ENCODE measurements at regions not wholly inside any gene's neighbourhood (a gene's known extent, or its start where the extent isn't known, plus 50 kb on each side); places are given as distances from the start of the nearest gene placed in this dataset.
"Not testable (repeated sequence)": the region's sequence is repeated elsewhere in the genome, so short reads cannot be mapped to it uniquely, and the experiment has no call there.

DNA sequence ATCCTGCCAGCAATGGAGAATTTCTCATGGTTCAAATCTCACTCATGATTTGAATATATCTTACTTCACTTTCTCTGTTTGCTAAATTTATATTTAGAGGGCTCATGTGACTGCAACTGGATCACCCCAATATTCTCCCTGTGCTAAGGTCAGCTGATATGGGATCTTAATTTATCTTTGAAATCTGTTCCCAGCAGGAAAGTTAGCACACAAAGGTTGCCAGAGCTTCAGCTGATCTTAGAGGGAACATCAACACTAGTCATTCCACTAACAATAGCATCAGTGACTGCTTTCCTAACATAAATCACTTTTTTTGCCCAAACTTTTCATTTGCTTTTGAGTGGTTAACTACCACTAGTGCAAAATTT lies 1270.0 kb downstream of the ARAP2 start:
- Mint-ChIP-seq H3K27me3 (ENCODE audit: low read depth) (no peaks in the 10 kb centered on the region), H3K4me3 (no peak overlapping the region), H3K27ac (no peak overlapping the region), H3K36me3 (ENCODE audit: insufficient read depth in 1 of 3, low read depth in 3 of 3) (no peaks in the 10 kb centered on the region; a peak in 1 of 7 replicates), H3K4me1 (no peaks in the 10 kb centered on the region), H3K9me3 (no peaks in the 10 kb centered on the region)
- Histone ChIP-seq H3K79me2 (ENCODE audit: insufficient read depth, low read length) (no peaks in the 10 kb centered on the region), H2BK5ac (ENCODE audit: insufficient read length, low read length) (no peak overlapping the region), H3K4me1 (ENCODE audit: insufficient read depth, low read length) (no peaks in the 10 kb centered on the region), H3K27ac (ENCODE audit: insufficient read length, low read depth, low read length) (no peak overlapping the region), H2BK20ac (ENCODE audit: low read depth, low read length, poor library complexity, severe bottlenecking) (no peak overlapping the region), H3K9me3 (ENCODE audit: control insufficient read depth, low read depth, low read length) (no peaks in the 10 kb centered on the region), H3K79me1 (ENCODE audit: insufficient read depth, low read depth, low read length, poor library complexity, severe bottlenecking) (no peaks in the 10 kb centered on the region), H3K18ac (ENCODE audit: insufficient read length, low read depth, low read length) (no peak overlapping the region), H4K5ac (ENCODE audit: insufficient read length, low read depth, low read length) (no peak overlapping the region), H4K8ac (replicated peaks; ENCODE audit: insufficient read length, low read depth, low read length) (no peak overlapping the region), H3K27me3 (ENCODE audit: insufficient read depth, low read length) (no peaks in the 10 kb centered on the region), H3K9ac (ENCODE audit: extremely low read depth, insufficient read length, low read length) (no peak overlapping the region), H2AK5ac (ENCODE audit: insufficient read length, low read length) (no peak overlapping the region), H3K4me2 (ENCODE audit: insufficient read depth, insufficient read length, low read length) (no peak overlapping the region), H4K91ac (ENCODE audit: insufficient read length, low read depth, low read length) (no peak overlapping the region), H3K23me2 (ENCODE audit: insufficient read length, low read depth, low read length, poor library complexity, severe bottlenecking) (no peaks in the 10 kb centered on the region), H3T11ph (ENCODE audit: low read length) (no peak overlapping the region), H2BK12ac (ENCODE audit: insufficient read length, low read depth, low read length) (no peak overlapping the region), H3K23ac (ENCODE audit: insufficient read length, low read depth, low read length) (no peak overlapping the region), H4K20me1 (ENCODE audit: control insufficient read depth, insufficient read depth, insufficient read length) (no peaks in the 10 kb centered on the region), H3K4ac (ENCODE audit: low read depth, low read length) (no peak overlapping the region), H2BK120ac (ENCODE audit: low read depth, low read length, poor library complexity, severe bottlenecking) (no peak overlapping the region), H2BK15ac (ENCODE audit: low read depth, low read length) (no peak overlapping the region), H3K56ac (ENCODE audit: insufficient read length, low read depth, low read length) (no peak overlapping the region), H3K14ac (ENCODE audit: insufficient read depth, low read length) (no peak overlapping the region), H2AFZ (ENCODE audit: low read length) (no peak overlapping the region)
- no peak for TF ChIP-seq CTCF (conservative IDR thresholded peaks at IDR 0.05)
- no peak for DNase-seq

GRCh38 chr4:35021222-35021621 lies 1223.1 kb downstream of the ARAP2 start:
- not testable (repeated sequence) for H2AK5ac ChIP-seq (ENCODE audit: insufficient read length, low read length); H3K23me2 ChIP-seq (ENCODE audit: insufficient read length, low read depth, low read length, poor library complexity, severe bottlenecking); H4K20me1 ChIP-seq (ENCODE audit: control insufficient read depth, insufficient read depth, insufficient read length); H3K9me3 ChIP-seq (ENCODE audit: control insufficient read depth, low read depth, low read length); H4K8ac ChIP-seq (replicated peaks; ENCODE audit: insufficient read length, low read depth, low read length); H3K4me3 Mint-ChIP-seq; H2BK20ac ChIP-seq (ENCODE audit: low read depth, low read length, poor library complexity, severe bottlenecking); H2AFZ ChIP-seq (ENCODE audit: low read length); DNase-seq; H3K4ac ChIP-seq (ENCODE audit: low read depth, low read length); H3K79me1 ChIP-seq (ENCODE audit: insufficient read depth, low read depth, low read length, poor library complexity, severe bottlenecking); H3K79me2 ChIP-seq (ENCODE audit: insufficient read depth, low read length); H3K27ac Mint-ChIP-seq; H3K18ac ChIP-seq (ENCODE audit: insufficient read length, low read depth, low read length); H3T11ph ChIP-seq (ENCODE audit: low read length); H3K27me3 ChIP-seq (ENCODE audit: insufficient read depth, low read length); H3K4me2 ChIP-seq (ENCODE audit: insufficient read depth, insufficient read length, low read length); H3K23ac ChIP-seq (ENCODE audit: insufficient read length, low read depth, low read length); H3K56ac ChIP-seq (ENCODE audit: insufficient read length, low read depth, low read length); H3K14ac ChIP-seq (ENCODE audit: insufficient read depth, low read length); H3K4me1 ChIP-seq (ENCODE audit: insufficient read depth, low read length); H2BK12ac ChIP-seq (ENCODE audit: insufficient read length, low read depth, low read length); H2BK120ac ChIP-seq (ENCODE audit: low read depth, low read length, poor library complexity, severe bottlenecking); H3K27me3 Mint-ChIP-seq (ENCODE audit: low read depth); H2BK15ac ChIP-seq (ENCODE audit: low read depth, low read length); H3K4me1 Mint-ChIP-seq; H3K27ac ChIP-seq (ENCODE audit: insufficient read length, low read depth, low read length); H2BK5ac ChIP-seq (ENCODE audit: insufficient read length, low read length); H4K5ac ChIP-seq (ENCODE audit: insufficient read length, low read depth, low read length); H3K9ac ChIP-seq (ENCODE audit: extremely low read depth, insufficient read length, low read length); H4K91ac ChIP-seq (ENCODE audit: insufficient read length, low read depth, low read length)
- Mint-ChIP-seq H3K9me3 (peaks cover 21 to 28% of the 10 kb centered on the region in 2 experiments), H3K36me3 (ENCODE audit: insufficient read depth in 1 of 3, low read depth in 3 of 3) (peaks cover 7 to 30% (median 26%) of the 10 kb centered on the region in 3 experiments)
- WGBS (ENCODE audit: extremely low coverage, insufficient read length, low lambda C conversion rate), result no CpG with 5 or more reads among the region's 8 CpGs

Data from H9 (cell line).